ENCODE measurements at regions not wholly inside any gene's neighbourhood (a gene's known extent, or its start where the extent isn't known, plus 50 kb on each side); places are given as distances from the start of the nearest gene placed in this dataset.
A peak's percentile ranks its signal among the peaks of the same experiment; 100 is the strongest.

DNA sequence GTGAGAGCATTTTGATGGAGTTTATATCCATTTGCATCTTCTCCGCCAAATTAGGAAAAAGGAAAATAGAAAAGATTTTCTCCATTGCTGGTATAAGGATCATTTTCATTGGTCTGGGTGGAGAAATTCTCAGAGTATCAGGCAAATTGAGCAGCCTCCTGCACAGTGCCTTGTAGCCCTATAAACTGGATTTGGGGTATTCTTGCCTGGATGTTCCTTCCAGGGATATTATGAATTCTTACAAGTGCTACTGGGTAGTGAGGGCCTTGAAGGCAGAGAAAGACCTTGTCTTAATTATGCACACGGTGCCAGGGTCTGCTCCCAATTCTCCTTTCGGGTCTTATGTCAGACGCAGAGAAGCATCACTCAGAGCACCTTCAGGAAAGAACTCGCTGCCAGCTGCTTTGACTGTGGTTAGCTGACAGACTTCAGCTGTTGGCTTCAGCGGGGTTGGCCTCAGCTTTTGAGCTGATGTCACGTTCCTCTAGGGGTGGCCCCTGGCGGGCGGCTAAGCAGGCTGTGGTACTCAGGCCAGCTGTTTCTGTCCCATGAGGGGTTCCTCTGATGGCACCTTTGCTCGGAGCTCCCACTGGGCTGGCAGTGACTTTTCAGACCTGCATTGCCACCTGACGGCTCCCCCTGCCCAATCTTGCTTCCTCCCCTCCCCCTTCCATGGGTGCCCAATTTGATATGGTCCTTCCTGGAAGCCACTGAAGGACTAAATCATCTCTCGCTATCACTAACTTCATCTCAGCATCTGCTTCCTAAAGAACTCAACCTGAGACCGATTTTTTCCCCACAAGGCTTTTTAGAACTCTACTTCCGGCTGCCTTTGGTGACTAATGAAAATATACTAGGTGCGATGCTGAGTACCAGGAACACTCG, 519.5 kb downstream of the BCOR start:
- peak; percentile 42 for DNase-seq

DNA sequence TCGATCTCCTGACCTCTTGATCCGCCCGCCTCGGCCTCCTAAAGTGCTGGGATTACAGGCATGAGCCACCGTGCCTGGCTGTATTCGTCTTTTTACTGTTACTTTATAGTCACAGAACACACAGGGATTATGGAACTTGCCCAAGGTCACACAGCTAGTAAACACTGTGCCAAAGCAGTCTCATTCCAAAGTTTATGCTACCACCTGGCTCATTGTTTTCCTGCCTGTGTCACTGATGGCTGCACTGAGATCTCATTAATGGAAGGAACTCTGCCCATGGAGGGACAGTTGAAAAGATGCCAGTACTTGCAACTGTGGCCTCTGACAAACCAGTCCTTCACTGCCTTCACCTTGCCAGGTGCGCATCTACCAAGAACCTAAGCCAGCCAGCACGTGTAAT, 517.7 kb downstream of the BCOR start:
- DNase-seq = no peak

DNA sequence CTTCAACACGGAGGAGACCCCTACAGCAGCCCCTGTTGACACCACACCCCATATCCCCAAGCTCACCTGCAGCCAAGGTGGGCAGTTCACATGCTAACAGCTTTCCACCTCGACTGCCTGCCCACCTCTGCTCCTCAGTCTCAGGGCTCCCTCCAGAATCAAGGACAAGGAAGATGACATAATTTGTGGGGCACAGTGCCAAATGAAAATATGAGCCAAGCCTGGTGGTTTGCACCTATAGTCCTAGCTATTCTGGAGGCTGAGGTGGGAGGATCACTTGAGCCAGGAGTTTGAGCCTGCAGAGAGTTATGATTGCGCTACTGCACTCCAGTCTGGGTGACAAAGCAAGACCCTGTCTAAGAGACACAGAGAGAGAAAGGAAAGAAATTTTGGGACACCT, 516.3 kb downstream of the BCOR start:
- DNase-seq = no peak

DNA sequence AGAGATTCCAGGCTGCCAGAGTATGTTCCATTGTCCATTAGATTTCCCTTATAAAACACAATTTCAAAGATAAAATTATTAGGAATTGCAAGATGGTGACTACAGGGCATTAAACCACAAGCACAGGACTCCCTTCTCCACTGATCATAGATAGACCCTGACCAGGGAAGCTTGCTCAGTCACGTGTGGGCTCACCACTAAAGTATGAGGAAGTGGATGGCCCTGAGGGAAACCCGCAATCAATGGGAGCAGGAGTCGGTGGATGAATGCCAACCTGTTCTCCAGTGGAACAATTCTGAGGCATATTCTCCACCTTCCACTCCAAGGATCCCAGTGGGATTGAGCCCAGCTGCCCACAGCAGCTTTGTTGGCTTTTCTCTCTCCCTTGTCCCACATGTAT, 515.7 kb downstream of the BCOR start:
- DNase-seq = no peak

DNA sequence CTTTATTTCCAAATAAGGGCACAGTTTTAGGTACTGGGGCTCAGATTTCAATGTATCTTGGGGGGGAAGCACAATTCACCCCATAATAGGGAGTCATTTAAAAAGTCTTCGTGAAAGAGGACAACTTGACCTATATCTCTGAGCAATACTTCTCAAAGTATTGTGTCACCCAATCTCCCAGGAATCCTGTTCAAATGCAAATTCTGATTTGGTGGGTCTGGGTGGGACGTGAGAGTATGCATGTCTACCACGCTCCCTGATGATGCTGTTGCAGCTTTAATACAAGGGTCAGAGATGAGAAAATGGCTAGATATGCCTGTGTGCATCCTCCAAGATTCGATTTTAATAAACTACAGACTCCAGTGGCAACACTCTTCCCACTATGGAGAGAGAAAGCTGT, 514.8 kb downstream of the BCOR start:
- DNase-seq = no peak

DNA sequence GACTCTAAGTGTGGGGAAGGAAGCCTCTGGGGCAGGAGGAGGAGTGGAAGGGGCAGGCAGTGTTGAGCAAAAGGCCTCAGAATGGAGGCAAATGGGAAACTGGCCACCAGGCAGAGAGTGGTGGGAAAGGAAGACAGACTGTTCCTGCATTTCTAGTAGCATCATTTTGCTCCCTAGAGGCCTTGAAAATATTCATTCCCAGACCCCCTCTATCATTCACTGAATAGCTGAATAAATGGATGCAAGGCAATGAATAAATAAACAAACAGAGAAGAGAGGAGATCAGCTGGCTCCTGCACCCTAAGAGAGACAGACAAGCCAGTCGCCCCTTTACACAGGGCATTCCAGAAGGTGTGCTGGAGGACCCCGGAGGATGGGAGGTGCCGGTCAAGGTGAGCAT, 511.9 kb downstream of the BCOR start:
- DNase-seq = no peak

DNA sequence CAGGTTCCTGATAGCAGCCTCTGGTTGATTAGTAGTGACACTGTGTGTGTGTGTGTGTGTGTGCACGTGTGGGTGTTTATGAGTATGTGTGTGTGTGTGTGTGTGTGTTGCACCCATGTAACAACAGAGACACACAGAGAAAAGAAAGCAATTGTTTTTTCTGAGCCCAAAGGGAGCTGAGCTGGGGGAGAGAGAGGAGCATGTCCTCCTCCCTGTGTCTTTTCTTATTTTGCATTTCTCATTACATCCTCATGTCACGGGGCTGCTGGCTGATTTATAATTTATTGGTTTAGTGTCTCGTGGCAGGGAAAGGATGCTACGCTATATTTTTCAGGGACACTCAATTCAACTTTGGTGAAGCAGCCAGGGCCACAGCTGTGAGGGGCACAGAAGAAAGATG, 511.4 kb downstream of the BCOR start:
- DNase-seq = no peak

DNA sequence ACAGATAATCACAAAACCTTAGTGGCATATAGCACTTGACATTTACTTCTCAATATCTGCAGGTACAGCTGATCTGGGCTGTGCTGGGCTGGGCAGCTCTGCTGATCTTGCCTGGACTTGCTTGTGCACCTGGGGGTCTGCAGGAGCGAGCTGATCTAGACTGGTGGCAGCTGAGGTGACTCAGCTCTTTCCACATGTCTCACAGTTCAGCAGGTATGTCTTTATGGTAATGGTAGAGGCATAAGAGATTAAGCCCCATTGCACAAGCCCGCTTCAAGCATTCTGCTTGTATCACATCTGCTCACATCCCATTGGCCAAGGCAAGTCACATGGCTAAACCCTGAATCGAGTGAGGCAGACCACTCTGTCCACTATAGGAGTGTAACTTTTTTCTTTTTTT, 506.7 kb downstream of the BCOR start:
- DNase-seq = no peak

DNA sequence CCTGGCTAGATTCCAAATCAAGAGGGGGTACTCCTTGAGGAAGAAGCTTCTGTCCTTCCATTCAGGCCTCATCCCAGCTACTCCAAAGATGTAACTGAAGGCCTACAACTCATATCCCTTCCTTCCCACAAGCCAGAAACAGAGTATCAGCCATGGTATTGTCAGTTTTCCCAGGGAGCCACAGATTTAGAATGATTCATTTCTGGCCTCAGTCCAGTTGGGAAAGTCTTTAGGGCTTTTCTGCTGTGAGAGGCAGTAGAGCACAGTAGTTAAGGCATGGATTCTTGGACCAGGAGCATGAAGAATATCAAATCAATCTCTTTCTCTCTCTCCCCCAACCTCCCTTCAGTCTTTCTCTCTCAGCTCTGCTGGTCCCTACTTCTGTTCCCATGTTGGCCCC, 505.0 kb downstream of the BCOR start:
- no peak for DNase-seq

DNA sequence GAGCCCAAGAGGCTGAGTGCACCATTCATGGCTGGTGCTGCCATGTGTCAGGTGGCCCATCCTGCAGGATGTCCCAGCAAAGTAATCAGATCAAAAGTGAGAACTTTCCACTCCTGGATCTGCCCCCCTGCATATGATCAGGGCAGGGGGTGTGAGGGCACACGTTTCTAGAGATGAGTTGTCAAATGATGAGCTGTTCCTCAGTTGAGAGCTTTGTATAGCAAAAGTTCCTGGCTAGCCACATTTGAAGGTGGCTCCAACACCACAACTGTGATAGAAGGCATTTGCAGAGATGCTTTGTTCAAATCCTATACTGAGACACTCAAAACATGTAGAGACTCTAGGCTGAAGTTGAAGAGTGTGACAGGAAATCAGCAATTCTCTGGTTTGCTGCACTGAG, 501.8 kb downstream of the BCOR start:
- DNase-seq = no peak

DNA sequence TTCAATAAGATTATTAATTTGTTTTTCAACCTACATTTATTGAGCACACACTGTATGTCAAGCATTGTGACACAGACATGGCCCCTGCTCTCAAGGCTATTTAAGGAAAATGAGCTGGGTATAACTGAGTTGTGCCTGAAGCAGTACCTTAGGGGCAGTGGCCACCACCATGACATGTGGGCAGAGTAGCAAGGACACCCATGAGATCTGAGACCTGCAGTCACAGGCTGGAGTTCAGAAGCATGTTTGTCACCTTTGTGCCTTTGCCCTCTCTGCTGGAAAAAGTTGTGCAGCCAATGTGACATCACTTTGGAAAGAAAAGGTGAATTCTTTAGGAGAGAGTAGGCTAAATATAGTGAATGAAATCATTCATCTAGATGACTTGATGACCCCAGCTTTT, 501.3 kb downstream of the BCOR start:
- DNase-seq = no peak

DNA sequence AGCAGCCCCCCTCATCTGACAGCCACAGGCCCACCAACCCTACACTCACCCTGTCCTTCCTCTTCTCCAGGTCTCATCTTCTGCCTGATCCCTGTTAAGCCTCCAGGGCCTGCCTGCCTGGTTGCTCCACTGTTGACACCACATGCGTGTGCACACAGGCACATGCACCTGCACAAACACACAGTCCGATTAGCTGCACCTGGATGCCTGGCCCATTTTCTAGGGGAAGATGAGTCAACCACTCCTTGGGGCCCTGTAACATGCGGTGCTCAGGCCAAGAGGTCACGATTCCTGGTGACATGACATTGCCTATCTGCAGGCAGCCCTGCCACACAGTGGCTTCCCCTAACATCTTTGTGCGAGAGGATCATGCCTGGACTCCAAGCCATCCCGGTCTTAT, 498.4 kb downstream of the BCOR start:
- DNase-seq = no peak

DNA sequence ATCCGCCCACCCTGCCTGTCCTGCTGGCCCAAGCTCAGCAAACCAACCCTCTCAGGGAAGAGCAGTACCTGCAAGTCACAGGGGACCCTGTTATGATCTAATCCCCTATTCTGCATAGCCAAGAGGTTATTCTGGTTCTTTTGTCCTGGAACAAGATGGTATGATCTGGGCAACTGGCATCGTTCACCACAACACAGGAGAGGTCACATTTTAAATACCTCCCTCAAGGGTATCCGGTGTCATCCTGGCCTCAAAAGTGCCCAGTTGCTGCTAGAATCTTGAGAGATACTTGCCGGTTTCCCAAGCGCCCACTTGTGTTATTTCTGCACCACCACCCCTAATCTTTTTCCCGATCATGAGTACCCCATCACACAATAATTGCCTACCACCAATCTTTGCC, 497.5 kb downstream of the BCOR start:
- DNase-seq = no peak

DNA sequence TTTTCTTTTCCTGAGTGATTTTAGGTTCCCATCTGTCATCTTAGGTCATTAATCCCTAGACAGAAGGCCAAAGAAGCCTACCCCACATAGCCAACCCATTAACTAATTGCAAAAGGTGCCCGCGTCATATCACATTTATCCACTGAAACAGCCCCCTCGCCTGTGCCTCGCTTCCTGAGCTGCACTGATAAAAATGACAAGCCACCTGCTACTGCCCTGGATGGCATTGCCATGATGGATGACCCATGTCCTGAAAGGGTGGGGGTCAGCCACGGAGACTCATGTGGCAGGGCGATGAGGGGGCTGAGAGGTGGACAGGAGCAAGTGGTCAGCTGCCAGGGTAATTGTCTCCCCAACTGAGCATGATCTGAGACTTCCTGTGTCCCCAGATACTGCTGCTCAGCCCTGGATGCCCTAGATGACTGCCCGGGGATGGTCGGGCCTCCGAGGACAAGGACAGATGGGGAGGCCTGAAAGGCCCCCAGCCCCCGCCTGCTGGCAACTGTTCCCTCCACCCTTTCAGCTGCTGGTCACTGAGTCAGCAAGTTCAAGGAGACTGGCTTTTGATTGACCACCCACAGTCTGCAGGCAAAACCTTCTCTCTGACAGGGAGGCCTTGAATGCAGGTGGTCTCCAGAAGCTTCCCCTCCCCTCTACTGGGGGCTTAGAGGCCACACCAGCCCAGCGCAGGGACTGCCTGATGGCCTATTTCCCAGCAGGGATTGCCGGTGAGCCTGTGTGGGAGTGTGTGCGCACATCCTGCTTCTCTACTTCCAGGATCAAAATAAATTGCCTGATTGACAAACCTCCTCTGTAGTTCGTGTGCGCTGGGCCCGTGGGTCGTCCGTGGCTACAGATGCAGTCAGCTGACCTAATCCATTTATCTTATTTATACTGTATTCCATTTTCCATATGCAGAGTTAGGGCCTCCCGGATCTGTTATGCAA, 496.3 kb downstream of the BCOR start:
- no peak for DNase-seq

DNA sequence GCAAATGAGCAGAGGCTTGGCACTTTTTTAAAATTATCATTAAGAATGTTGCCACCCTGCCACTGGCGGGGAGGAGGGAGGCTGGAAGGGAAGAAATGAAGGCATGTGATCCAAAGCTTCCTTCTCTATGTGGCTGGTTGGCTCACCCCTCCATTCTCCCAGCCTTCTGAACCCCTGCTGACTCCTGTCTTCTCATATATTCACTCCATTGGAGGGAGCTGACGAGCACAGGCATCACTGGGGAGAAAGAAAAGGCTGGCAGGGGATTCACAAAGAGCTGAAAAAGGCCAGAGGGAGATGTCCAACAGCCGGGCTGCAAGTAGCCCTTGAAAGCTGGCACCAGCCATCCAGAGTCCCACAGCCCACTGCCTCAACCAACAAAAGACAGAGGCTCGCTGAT, 495.6 kb downstream of the BCOR start:
- DNase-seq = no peak

DNA sequence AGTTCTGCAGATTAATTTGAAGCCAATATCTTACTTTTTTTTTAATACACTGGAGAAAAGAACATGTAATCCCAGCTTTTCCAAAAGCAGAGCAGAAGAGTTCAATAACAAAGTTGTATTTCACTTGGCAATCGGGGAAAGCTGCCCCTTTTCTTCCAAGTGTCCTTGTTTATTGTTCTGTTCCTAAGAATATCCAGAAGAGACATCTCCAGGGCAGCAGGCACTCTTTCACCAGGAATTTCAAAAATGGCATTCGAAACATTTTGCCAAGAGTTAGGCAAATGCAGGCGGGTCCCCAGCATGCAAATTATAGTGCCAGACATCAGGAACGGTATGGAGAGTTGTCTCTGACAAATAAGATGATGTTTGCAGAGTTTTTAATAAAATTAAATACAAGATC, 494.5 kb downstream of the BCOR start:
- no peak for DNase-seq

DNA sequence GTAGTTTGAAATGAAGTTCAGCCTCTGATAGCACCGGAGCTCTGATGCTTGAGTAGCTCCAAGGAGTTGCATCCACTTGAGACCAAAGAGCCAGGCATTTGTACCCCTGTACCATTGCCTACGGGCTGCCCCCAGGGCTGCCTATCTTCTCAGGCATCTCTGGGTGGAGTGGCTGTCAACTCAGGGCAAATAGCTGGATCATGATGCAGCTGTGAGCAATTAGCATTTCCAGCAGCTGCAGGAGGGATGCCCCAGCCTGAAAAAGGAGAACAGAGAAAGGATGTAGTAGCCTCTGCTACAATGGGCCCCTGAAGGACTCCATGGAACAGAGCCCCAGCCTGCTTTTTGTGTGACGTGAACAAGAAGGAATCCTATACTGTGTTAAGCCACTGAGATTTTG, 492.6 kb downstream of the BCOR start:
- no peak for DNase-seq

DNA sequence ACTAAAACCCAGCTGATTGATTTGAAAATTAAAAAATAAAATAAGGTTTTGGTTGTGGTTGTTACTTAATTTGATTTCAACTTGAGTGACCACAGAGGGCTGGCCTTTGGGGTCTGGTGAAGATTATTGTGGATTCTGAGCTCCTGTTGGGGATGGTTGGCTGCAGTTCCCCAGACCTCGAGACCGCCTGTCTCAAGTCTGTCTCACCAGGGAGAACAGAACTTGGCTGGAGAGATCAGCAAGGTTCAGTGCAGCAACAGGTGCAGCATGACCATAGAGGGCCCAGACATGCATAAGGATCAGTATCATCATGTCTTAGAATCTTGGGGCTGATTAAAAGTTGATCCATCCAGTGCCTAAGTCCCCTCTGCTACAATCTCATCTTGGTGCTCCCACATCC, 491.9 kb downstream of the BCOR start:
- DNase-seq = no peak

DNA sequence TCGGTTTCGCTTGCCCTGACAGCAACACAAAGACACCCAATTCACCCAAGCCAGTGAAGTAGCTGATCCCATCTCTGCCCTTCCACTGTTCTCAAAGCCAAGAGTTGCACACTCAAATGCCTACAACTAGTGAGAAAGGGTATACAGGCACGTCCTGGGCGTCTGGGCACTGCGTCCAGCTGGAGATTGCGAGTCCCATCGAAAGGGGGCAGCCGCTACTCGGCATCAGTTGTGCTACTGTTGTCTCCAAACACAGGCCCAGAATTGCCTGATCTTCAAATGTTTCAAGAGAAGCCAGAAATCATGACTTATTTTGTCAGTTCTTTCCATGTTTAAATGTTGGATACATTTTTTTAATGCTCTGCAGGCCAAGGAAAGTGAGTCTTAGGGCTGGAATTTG, 487.8 kb downstream of the BCOR start:
- no peak for DNase-seq

DNA sequence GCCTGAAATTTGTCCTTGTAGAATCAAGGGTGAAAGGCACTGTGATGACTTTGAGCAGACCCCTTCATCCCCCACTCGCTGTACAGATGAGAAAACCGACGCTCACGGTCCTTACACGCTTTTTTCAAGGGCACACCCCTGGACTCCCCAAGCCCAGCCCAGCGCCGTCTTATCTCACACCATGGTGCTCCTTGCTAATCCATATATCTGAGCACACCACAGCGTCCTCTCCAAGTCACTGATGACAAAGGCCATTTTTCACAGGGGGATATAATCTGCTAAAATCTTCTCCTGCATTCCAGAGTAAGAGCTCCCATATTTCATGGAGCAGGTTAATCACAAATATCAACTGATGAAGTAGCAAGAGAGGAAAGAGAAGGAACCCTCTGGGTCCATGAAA, 486.3 kb downstream of the BCOR start:
- no peak for DNase-seq

DNA sequence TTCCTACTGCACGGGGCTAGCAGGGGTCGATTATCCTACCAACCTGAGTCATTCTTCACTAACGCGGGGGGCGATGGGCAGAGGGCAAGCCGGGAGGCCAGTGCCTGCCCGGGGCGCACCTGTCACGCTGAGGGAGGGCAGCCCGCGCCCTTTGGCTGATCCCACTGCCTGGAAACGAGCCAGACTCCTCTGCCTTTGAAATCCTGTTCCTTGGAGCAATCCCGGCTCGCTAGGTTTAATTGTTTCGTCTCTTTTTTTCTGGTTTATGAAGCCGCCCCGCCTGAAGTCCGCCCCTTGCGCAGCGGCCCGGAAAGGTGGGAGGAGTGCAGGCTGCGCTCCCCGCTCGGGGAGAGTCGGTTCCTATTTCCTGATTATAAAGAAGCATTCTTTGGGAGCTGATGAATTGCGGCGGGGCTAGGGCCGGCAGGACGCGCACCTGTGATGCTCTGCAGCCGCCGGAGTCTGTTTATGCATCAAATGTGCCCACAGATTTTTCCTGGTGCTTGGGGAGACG, 484.2 kb downstream of the BCOR start:
- peak; percentile 32 for DNase-seq

DNA sequence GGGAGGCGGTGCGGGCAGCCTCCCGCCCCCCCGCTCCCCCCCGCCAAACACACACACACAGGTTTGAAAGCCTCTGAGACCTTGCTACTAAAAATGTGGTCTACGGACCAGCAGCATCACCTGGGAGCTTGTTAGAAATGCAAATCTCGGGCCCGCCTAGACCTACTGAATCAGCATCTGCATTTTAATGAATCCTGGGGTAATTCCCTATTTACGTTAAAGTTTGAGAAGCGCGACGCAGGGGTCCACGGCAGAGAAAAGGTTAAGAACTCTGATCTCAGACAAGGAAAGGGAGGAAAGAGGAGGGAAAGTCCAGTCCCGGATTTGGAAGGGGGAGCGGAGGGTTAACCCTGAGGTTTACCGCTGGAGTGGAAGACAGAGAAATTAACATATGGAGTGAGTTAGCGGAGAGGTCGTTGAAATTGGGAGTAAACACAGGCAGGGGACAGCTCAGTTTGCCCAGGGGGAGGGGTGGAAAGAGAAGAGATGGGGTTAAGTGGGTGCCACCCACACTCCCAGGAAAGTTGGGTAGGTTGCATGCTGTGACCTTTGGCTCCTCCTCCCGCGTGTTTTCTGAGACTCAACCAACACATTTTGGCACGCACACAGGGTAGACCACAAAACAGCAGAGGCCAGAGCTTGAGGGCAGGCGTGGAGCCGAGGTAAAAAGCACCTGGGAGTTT, 483.6 kb downstream of the BCOR start:
- peak; percentile 21 for DNase-seq

DNA sequence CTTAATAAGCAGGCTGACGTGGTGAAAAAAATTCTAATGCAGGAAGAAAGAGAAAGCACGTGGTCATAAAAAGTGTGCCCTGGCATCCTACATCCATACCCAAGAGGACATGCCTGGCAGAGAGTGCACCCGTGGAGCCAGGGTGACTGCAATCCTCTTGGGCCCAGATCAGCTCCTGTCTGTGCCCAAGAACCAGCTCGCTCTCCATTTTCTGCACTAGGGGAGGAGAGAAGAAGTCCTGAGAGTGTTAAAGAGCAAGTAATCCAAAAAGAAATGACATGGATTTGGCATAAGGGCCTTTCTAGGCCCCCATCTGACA, 483.1 kb downstream of the BCOR start:
- no peak for DNase-seq
